Caco-2 (cell line): ENCODE measurements at regions not wholly inside any gene's neighbourhood (a gene's known extent, or its start where the extent isn't known, plus 50 kb on each side); places are given as distances from the start of the nearest gene placed in this dataset.

Experiments
- BruUV-seq: library from RNA; stranded (reverse); fragments of 400-500 nt; replicated peaks from 2 replicates; lab custom pipeline; 2021; lab: Mats Ljungman, UMichigan
- CTCF ChIA-PET: fragments of 300-600 bp; sonication (Branson Sonifier 250); formaldehyde crosslinking; loops from one replicate; lab custom pipeline; 2022; ENCODE audit warnings: antibody characterized with exemption; lab: Charles Lee
- POLR2A ChIA-PET: fragments of 300-600 bp; sonication (Branson Sonifier 250); formaldehyde crosslinking; loops from one replicate; lab custom pipeline; 2022; ENCODE audit warnings: antibody characterized with exemption; lab: Charles Lee
- DNase-seq, 2 experiments: peaks; one replicate each; pipeline versions ENCODE4 v3.0.0 to v3.0.0-alpha.2; 2020 to 2022
- H3K27me3 ChIP-seq: replicated peaks from 2 replicates; pipeline ENCODE4 v1.6.0; 2011; ENCODE audit warnings: low read length; ENCODE audit not compliant: control insufficient read depth, insufficient read depth
- H3K36me3 ChIP-seq: 2 replicates; pipeline ENCODE4 v1.5.1; 2011; ENCODE audit warnings: low read length; ENCODE audit not compliant: control insufficient read depth, insufficient read depth
- H3K4me1 ChIP-seq: fragments of 250-450 bp; sonication (Bioruptor Pico); 2 replicates; pipeline ENCODE4 v1.5.1; 2020; ENCODE audit warnings: mild to moderate bottlenecking
- H3K4me3 ChIP-seq: 2 replicates; pipeline ENCODE4 v1.5.1; 2011; ENCODE audit warnings: low read depth, mild to moderate bottlenecking, control low read depth, low read length
- H3K9me3 ChIP-seq: fragments of 250-450 bp; sonication (Bioruptor Pico); 2 replicates; pipeline ENCODE4 v1.5.1; 2020; ENCODE audit warnings: mild to moderate bottlenecking, moderate library complexity
- H3K27ac Mint-ChIP-seq: one replicate; pipeline ENCODE4 v1.8.0; 2022; ENCODE audit warnings: mixed read lengths; ENCODE audit not compliant: unreplicated experiment
- H3K27me3 Mint-ChIP-seq: one replicate; pipeline ENCODE4 v1.8.0; 2022; ENCODE audit warnings: mixed read lengths; ENCODE audit not compliant: insufficient read depth, unreplicated experiment
- H3K36me3 Mint-ChIP-seq: one replicate; pipeline ENCODE4 v1.8.0; 2022; ENCODE audit warnings: mild to moderate bottlenecking, mixed read lengths; ENCODE audit not compliant: insufficient read depth, unreplicated experiment
- H3K4me1 Mint-ChIP-seq: one replicate; pipeline ENCODE4 v1.8.0; 2022; ENCODE audit warnings: low read depth, mixed read lengths; ENCODE audit not compliant: unreplicated experiment
- H3K4me3 Mint-ChIP-seq: one replicate; pipeline ENCODE4 v1.8.0; 2022; ENCODE audit warnings: mild to moderate bottlenecking, moderate library complexity, mixed read lengths; ENCODE audit not compliant: unreplicated experiment
- H3K9me3 Mint-ChIP-seq: one replicate; pipeline ENCODE4 v1.8.0; 2022; ENCODE audit warnings: mixed read lengths; ENCODE audit not compliant: unreplicated experiment
- CTCF ChIP-seq, 2 experiments: fragments of 200-600 bp in 1 of 2; IDR thresholded peaks; 1 replicate in 1 of 2; 2 replicates in 1 of 2; pipeline versions ENCODE4 v1.5.1 to v1.8.0; 2011 to 2022; ENCODE audit warnings: antibody characterized with exemption in 1 of 2, control low read depth in 1 of 2, inconsistent platforms in 1 of 2, low read depth in 1 of 2, low read length in 1 of 2, mild to moderate bottlenecking in 1 of 2, moderate library complexity in 1 of 2; ENCODE audit not compliant: insufficient read depth in 1 of 2, severe bottlenecking in 1 of 2, unreplicated experiment in 1 of 2
- intact Hi-C: fragments of 100-400 bp; cut with micrococcal nuclease; formaldehyde crosslinking; loops from one replicate; pipeline ENCODE4 v1.10.0; 2022; ENCODE audit not compliant: unreplicated experiment

GRCh38 chr2:223669453-223670225 lies 67.5 kb upstream of the SCG2 start:
- no peak overlapping the region for H3K4me3 Mint-ChIP-seq
- ChIA-PET POLR2A (no interaction called here), CTCF (interaction anchor here (0.7 kb wide), 1 partner anchor 9 kb away, joined by 3 read pairs; no protein-coding TSS in a partner anchor)
- Histone ChIP-seq H3K27me3 (no peaks in the 10 kb centered on the region), H3K4me1 (no peaks in the 10 kb centered on the region), H3K4me3 (no peak overlapping the region), H3K36me3 (no peaks in the 10 kb centered on the region), H3K9me3 (0 out of 2 replicates have a peak, but pooled peaks cover 3% of the 10 kb centered on the region)
- DNase-seq: no peak
- no peaks in the 10 kb centered on the region for H3K36me3 Mint-ChIP-seq
- H3K4me1 Mint-ChIP-seq: peaks cover 1% of the 10 kb centered on the region
- H3K27me3 Mint-ChIP-seq: peaks cover 7% of the 10 kb centered on the region
- no peak for TF ChIP-seq CTCF (IDR thresholded peaks at IDR 0.05; ENCODE audit: insufficient read depth in 1 of 2, low read depth in 1 of 2, low read length in 1 of 2, severe bottlenecking in 1 of 2, unreplicated experiment in 1 of 2)
- no peak overlapping the region for H3K27ac Mint-ChIP-seq
- intact Hi-C loops: no loop called here
- BruUV-seq: no TSS peak
- H3K9me3 Mint-ChIP-seq: no peaks in the 10 kb centered on the region

GRCh38 chr2:223668302-223668998 lies 66.3 kb upstream of the SCG2 start:
- H3K4me3 ChIP-seq: no peak overlapping the region
- no peaks in the 10 kb centered on the region for H3K9me3 Mint-ChIP-seq
- H3K36me3 ChIP-seq: no peaks in the 10 kb centered on the region
- H3K4me3 Mint-ChIP-seq: no peak overlapping the region
- intact Hi-C loops: no loop called here
- TF ChIP-seq CTCF (IDR thresholded peaks at IDR 0.05; ENCODE audit: insufficient read depth in 1 of 2, low read depth in 1 of 2, low read length in 1 of 2, severe bottlenecking in 1 of 2, unreplicated experiment in 1 of 2): no peak
- H3K27me3 ChIP-seq: no peaks in the 10 kb centered on the region
- DNase-seq: no peak
- H3K4me1 Mint-ChIP-seq: no peaks in the 10 kb centered on the region
- ChIA-PET CTCF (no interaction called here), POLR2A (no interaction called here)
- H3K9me3 ChIP-seq: 0 out of 2 replicates have a peak, but pooled peaks cover 3% of the 10 kb centered on the region
- no peak overlapping the region for H3K27ac Mint-ChIP-seq
- no peaks in the 10 kb centered on the region for H3K36me3 Mint-ChIP-seq
- no TSS peak for BruUV-seq
- H3K4me1 ChIP-seq: no peaks in the 10 kb centered on the region
- H3K27me3 Mint-ChIP-seq: peaks cover 7% of the 10 kb centered on the region

GRCh38 chr2:223654384-223654915 lies 52.3 kb upstream of the SCG2 start:
- H3K9me3 Mint-ChIP-seq: no peaks in the 10 kb centered on the region
- no peaks in the 10 kb centered on the region for H3K36me3 Mint-ChIP-seq
- intact Hi-C loops: no loop called here
- Histone ChIP-seq H3K27me3 (no peaks in the 10 kb centered on the region), H3K36me3 (no peaks in the 10 kb centered on the region), H3K4me1 (no peaks in the 10 kb centered on the region), H3K4me3 (no peak overlapping the region), H3K9me3 (no peaks in the 10 kb centered on the region)
- ChIA-PET CTCF (no interaction called here), POLR2A (no interaction called here)
- BruUV-seq: no TSS peak
- no peak overlapping the region for H3K27ac Mint-ChIP-seq
- no peak for DNase-seq
- no peaks in the 10 kb centered on the region for H3K4me1 Mint-ChIP-seq
- TF ChIP-seq CTCF (IDR thresholded peaks at IDR 0.05; ENCODE audit: insufficient read depth in 1 of 2, low read depth in 1 of 2, low read length in 1 of 2, severe bottlenecking in 1 of 2, unreplicated experiment in 1 of 2): no peak
- peaks cover 15% of the 10 kb centered on the region for H3K27me3 Mint-ChIP-seq
- no peak overlapping the region for H3K4me3 Mint-ChIP-seq
